SK-N-SH (cell line): ENCODE measurements at regions not wholly inside any gene's neighbourhood (a gene's known extent, or its start where the extent isn't known, plus 50 kb on each side); places are given as distances from the start of the nearest gene placed in this dataset.
"Not testable (repeated sequence)": the region's sequence is repeated elsewhere in the genome, so short reads cannot be mapped to it uniquely, and the experiment has no call there.

Experiments
- CTCF ChIA-PET: fragments of 300-600, 350-600 bp; formaldehyde crosslinking; extraction: SDS; loops from one replicate; lab custom pipeline; 2021; lab: Yijun Ruan, JAX
- POLR2A ChIA-PET: fragments of 350-600 bp; sonication (Branson Sonifier 250); formaldehyde crosslinking; extraction: SDS; loops from one replicate; lab custom pipeline; 2020; ENCODE audit warnings: antibody characterized with exemption, inconsistent platforms; lab: Yijun Ruan, JAX
- DNase-seq: peaks from one replicate; pipeline ENCODE4 v3.0.0; 2012
- H2AFZ ChIP-seq: fragments of 200-600 bp; sonication (generic); 2 replicates; pipeline ENCODE4 v1.8.1; 2016; ENCODE audit warnings: antibody characterized with exemption, mild to moderate bottlenecking, low read depth
- H3F3A ChIP-seq: fragments of 200-600 bp; sonication (generic); replicated peaks from 2 replicates; pipeline ENCODE3; 2016; ENCODE audit warnings: antibody characterized with exemption, mild to moderate bottlenecking; ENCODE audit not compliant: insufficient read depth
- H3K27ac ChIP-seq, 2 experiments: fragments of 200-500 bp in 1 of 2; fragments of 200-600 bp in 1 of 2; sonication (Bioruptor generic) in 1 of 2; sonication (generic), shearing (Covaris generic) in 1 of 2; 2 replicates each; pipeline versions ENCODE4 v1.5.1 to v1.6.1; 2014 to 2016; ENCODE audit warnings: low read depth in 2 of 2, inconsistent platforms in 1 of 2, low read length in 1 of 2, mild to moderate bottlenecking in 1 of 2, mixed read lengths in 1 of 2
- H3K27me3 ChIP-seq: fragments of 200-600 bp; sonication (generic), shearing (Covaris generic); 2 replicates; pipeline ENCODE4 v1.6.1; 2016; ENCODE audit warnings: mixed run types; ENCODE audit not compliant: insufficient read depth
- H3K36me3 ChIP-seq, 2 experiments: fragments of 200-500 bp in 1 of 2; fragments of 200-600 bp in 1 of 2; sonication (Bioruptor generic) in 1 of 2; sonication (generic) in 1 of 2; replicated peaks in 1 of 2; 2 replicates each; pipeline versions ENCODE3 to v1.5.1; 2014 to 2016; ENCODE audit warnings: low read length in 1 of 2, mild to moderate bottlenecking in 1 of 2; ENCODE audit not compliant: insufficient read depth in 2 of 2, control insufficient read depth in 1 of 2
- H3K4me1 ChIP-seq, 2 experiments: fragments of 200-500 bp in 1 of 2; fragments of 200-600 bp in 1 of 2; sonication (Bioruptor generic) in 1 of 2; sonication (generic), shearing (Covaris generic) in 1 of 2; 2 replicates each; pipeline versions ENCODE4 v1.5.1 to v1.6.1; 2014 to 2016; ENCODE audit warnings: low read depth in 1 of 2, low read length in 1 of 2, mixed run types in 1 of 2; ENCODE audit not compliant: insufficient read depth in 2 of 2, control insufficient read depth in 1 of 2
- H3K4me2 ChIP-seq: fragments of 200-600 bp; sonication (generic), shearing (Covaris generic); 2 replicates; pipeline ENCODE4 v1.6.1; 2017; ENCODE audit warnings: mixed run types
- H3K4me3 ChIP-seq, 2 experiments: fragments of 200-500 bp in 1 of 2; fragments of 200-600 bp in 1 of 2; sonication (Bioruptor generic) in 1 of 2; sonication (generic), shearing (Covaris generic) in 1 of 2; 2 replicates each; pipeline versions ENCODE4 v1.5.1 to v1.8.1; 2014 to 2016; ENCODE audit warnings: low read depth in 2 of 2, inconsistent platforms in 1 of 2, low read length in 1 of 2, mild to moderate bottlenecking in 1 of 2, mixed read lengths in 1 of 2, moderate library complexity in 1 of 2
- H3K79me2 ChIP-seq: fragments of 200-600 bp; sonication (generic); 2 replicates; pipeline ENCODE4 v1.8.1; 2017; ENCODE audit warnings: mild to moderate bottlenecking; ENCODE audit not compliant: insufficient read depth
- H3K9ac ChIP-seq: fragments of 200-600 bp; sonication (generic); 2 replicates; pipeline ENCODE4 v1.6.1; 2017; ENCODE audit warnings: mixed run types
- H3K9me2 ChIP-seq: fragments of 200-600 bp; sonication (generic); 2 replicates; pipeline ENCODE4 v1.6.1; 2017; ENCODE audit warnings: mixed run types
- H3K9me3 ChIP-seq: fragments of 200-600 bp; sonication (generic); 2 replicates; pipeline ENCODE4 v1.6.1; 2017; ENCODE audit warnings: mixed run types, mild to moderate bottlenecking, moderate library complexity
- H4K20me1 ChIP-seq: fragments of 200-600 bp; sonication (generic); 2 replicates; pipeline ENCODE4 v1.6.1; 2017; ENCODE audit warnings: mild to moderate bottlenecking, mixed run types; ENCODE audit not compliant: insufficient read depth
- ELF1 ChIP-seq: IDR thresholded peaks from 2 replicates; pipeline ENCODE4 v1.4.0; 2012
- EP300 ChIP-seq, 2 experiments: IDR thresholded peaks; 2 replicates each; pipeline versions ENCODE4 v1.4.0 to v1.6.1; 2012; ENCODE audit warnings: borderline replicate concordance in 1 of 2, low read depth in 1 of 2, low read length in 1 of 2
- FOXJ3 ChIP-seq: sonication (generic); formaldehyde crosslinking; IDR thresholded peaks from 2 replicates; pipeline ENCODE4 v1.5.1; 2020; ENCODE audit warnings: mild to moderate bottlenecking, missing genetic modification reagents
- FOXM1 ChIP-seq: IDR thresholded peaks from 2 replicates; pipeline ENCODE4 v1.4.0; 2012; ENCODE audit warnings: low read depth, mild to moderate bottlenecking
- GABPA ChIP-seq: IDR thresholded peaks from 2 replicates; pipeline ENCODE4 v1.4.0; 2012; ENCODE audit warnings: low read depth, mild to moderate bottlenecking
- GATA2 ChIP-seq: sonication (generic); formaldehyde crosslinking; IDR thresholded peaks from 2 replicates; pipeline ENCODE4 v1.5.0; 2020; ENCODE audit warnings: mild to moderate bottlenecking, missing genetic modification reagents
- MXI1 ChIP-seq: IDR thresholded peaks from 2 replicates; pipeline ENCODE4 v1.6.1; 2012; ENCODE audit warnings: mild to moderate bottlenecking, low read depth, low read length, improper control_type of control experiment
- NFIC ChIP-seq: IDR thresholded peaks from 2 replicates; pipeline ENCODE4 v1.4.0; 2012; ENCODE audit warnings: borderline replicate concordance
- NRF1 ChIP-seq: IDR thresholded peaks from 2 replicates; pipeline ENCODE4 v1.6.1; 2012; ENCODE audit warnings: low read depth, mild to moderate bottlenecking, low read length
- RAD21 ChIP-seq: IDR thresholded peaks from 2 replicates; pipeline ENCODE4 v1.6.1; 2012; ENCODE audit warnings: mild to moderate bottlenecking, low read length
- RCOR1 ChIP-seq: fragments of 150-350 bp; IDR thresholded peaks from 2 replicates; pipeline ENCODE4 v1.6.1; 2017; ENCODE audit warnings: antibody characterized with exemption, low read length
- RFX5 ChIP-seq: IDR thresholded peaks from 2 replicates; pipeline ENCODE4 v1.6.1; 2012; ENCODE audit warnings: mild to moderate bottlenecking, improper control_type of control experiment, low read length
- RXRA ChIP-seq: IDR thresholded peaks from 2 replicates; pipeline ENCODE4 v1.4.0; 2012; ENCODE audit warnings: low read depth, mild to moderate bottlenecking, borderline replicate concordance
- SMC3 ChIP-seq: IDR thresholded peaks from 2 replicates; pipeline ENCODE4 v1.6.1; 2012; ENCODE audit warnings: low read depth, low read length, improper control_type of control experiment
- TAF1 ChIP-seq: IDR thresholded peaks from 2 replicates; pipeline ENCODE4 v1.6.1; 2012; ENCODE audit warnings: low read depth, mild to moderate bottlenecking, low read length, moderate library complexity, borderline replicate concordance
- YY1 ChIP-seq: IDR thresholded peaks from 2 replicates; pipeline ENCODE4 v1.4.0; 2012; ENCODE audit warnings: low read depth, mild to moderate bottlenecking
- WGBS: methylation state at CpG from one replicate; pipeline ENCODE4 v1.1.6; 2017; ENCODE audit warnings: low lambda C conversion rate; 5-methylcytosine and 5-hydroxymethylcytosine counted together
- TF ChIP-seq, protein P1 (sequence below): IDR thresholded peaks from 2 replicates; pipeline ENCODE4 v1.4.0; 2012; ENCODE audit warnings: low read depth, borderline replicate concordance
- TF ChIP-seq, protein P2 (sequence below): fragments of 200-600 bp; sonication (generic); IDR thresholded peaks from 2 replicates; pipeline ENCODE4 v1.6.1; 2017; ENCODE audit warnings: antibody characterized with exemption, mild to moderate bottlenecking, moderate library complexity
- TF ChIP-seq, protein P3 (sequence below): fragments of 150-350 bp; IDR thresholded peaks from 2 replicates; pipeline ENCODE4 v1.6.1; 2017; ENCODE audit warnings: antibody characterized with exemption, low read length, low read depth, borderline replicate concordance
- TF ChIP-seq, protein P4 (sequence below): IDR thresholded peaks from 2 replicates; pipeline ENCODE4 v1.4.0; 2012; ENCODE audit warnings: low read depth, borderline replicate concordance

DNA sequence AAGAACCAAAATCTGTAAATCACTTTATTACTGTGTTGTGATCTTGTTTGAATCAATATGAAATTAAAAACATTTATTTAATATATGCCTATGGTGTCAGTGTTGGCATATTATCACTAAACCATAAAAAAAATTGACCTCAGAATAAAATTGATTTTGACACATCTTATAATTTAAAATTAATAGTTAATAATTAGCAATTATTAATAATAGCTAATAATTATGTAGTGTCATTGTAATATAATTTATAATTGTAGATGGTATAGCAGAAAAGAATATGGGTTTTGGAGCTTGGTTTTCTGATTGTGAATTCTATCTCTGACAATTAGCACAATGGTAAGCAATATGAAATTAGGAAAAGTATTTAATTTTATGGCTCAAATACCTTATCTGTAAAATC lies 89.4 kb upstream of the CNTNAP2 start:
- no peak overlapping the region for H2AFZ ChIP-seq
- no peaks in the 10 kb centered on the region for H3F3A ChIP-seq
- H3K36me3 ChIP-seq, result no peaks in the 10 kb centered on the region
- no peak for DNase-seq
- H3K27me3 ChIP-seq, result no peaks in the 10 kb centered on the region
- H4K20me1 ChIP-seq, result no peaks in the 10 kb centered on the region
- 0 out of 2 replicates have a peak, but pooled peaks cover 5% of the 10 kb centered on the region for H3K9me3 ChIP-seq
- no peaks in the 10 kb centered on the region for H3K4me1 ChIP-seq
- ChIA-PET POLR2A (no interaction called here), CTCF (interaction anchor here (1.3 kb wide), 1 partner anchor 63 kb away, joined by 5 read pairs; no protein-coding TSS in a partner anchor)
- H3K9me2 ChIP-seq, result no peaks in the 10 kb centered on the region
- no peak overlapping the region for H3K9ac ChIP-seq
- no peak overlapping the region for H3K4me3 ChIP-seq
- no peak for TF ChIP-seq RCOR1
- no peak overlapping the region for H3K27ac ChIP-seq
- H3K79me2 ChIP-seq, result no peaks in the 10 kb centered on the region
- no peak overlapping the region for H3K4me2 ChIP-seq

DNA sequence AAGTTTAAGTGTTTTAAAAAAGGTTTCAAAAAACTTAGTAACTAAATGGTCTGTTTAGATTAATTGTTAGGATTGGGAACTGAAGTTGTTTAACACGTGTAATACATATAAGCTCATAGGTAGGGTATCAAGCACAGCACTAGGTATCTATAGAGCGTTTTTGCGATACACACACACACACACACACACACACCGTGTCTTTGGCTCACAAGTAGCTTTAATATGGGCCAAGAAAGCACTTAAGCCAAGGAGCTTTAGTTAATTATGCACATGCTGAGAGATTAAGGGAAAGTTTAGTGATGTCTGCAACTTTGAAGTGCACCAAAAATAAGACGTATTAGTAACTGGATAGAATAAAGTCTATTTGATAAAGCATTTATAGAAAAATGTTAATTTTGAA lies 93.8 kb upstream of the CNTNAP2 start:
- H2AFZ ChIP-seq, result no peak overlapping the region

DNA sequence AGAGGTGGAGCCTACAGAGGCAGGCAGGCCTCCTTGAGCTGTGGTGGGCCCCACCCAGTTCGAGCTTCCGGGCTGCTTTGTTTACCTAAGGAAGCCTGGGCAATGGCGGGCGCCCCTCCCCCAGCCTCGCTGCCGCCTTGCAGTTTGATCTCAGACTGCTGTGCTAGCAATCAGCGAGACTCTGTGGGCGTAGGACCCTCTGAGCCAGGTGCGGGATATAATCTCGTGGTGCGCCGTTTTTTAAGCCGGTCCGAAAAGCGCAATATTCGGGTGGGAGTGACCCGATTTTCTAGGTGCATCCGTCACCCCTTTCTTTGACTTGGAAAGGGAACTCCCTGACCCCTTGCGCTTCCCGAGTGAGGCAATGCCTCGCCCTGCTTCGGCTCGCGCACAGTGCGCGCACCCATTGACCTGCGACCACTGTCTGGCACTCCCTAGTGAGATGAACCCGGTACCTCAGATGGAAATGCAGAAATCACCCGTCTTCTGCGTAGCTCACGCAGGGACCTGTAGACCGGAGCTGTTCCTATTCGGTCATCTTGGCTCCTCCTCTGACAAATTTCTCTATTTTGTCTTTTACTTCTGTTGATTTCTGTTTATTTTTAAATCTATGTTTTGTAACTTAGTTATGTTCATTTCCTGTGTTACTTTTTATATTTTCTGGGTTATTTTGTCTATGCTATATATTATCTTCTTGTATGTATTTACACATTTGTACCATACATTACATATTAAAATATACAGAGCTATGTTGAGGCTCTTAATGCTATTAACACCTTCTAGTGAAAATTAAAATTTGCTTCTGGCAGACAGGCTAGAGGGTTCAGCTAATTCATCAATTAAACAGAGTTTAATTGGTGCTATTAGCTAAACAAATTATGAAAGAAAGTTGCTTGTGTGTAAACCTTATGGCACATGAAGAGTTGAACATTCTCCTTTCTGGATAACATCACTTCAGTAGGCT lies 97.3 kb upstream of the CNTNAP2 start:
- H2AFZ ChIP-seq, H3K27me3 ChIP-seq, H3K4me1 ChIP-seq, H3K27ac ChIP-seq, H4K20me1 ChIP-seq, DNase-seq, POLR2A ChIA-PET, H3K4me3 ChIP-seq, H3K36me3 ChIP-seq, H3K9me2 ChIP-seq, H3K4me2 ChIP-seq, CTCF ChIA-PET, H3K9ac ChIP-seq, H3K79me2 ChIP-seq, H3F3A ChIP-seq, H3K9me3 ChIP-seq: not testable (repeated sequence)
- WGBS, result 59% methylated on average over 29 of the region's 33 CpGs

More for the DNA sequence above, 93.8 kb upstream of the CNTNAP2 start:
- Histone ChIP-seq H3K27me3 (no peaks in the 10 kb centered on the region), H4K20me1 (no peaks in the 10 kb centered on the region), H3F3A (no peaks in the 10 kb centered on the region), H3K4me2 (no peak overlapping the region), H3K79me2 (no peaks in the 10 kb centered on the region), H3K27ac (no peak overlapping the region), H3K9me3 (0 out of 2 replicates have a peak, but pooled peaks cover 5% of the 10 kb centered on the region), H3K4me3 (no peak overlapping the region), H3K36me3 (no peaks in the 10 kb centered on the region), H3K9me2 (no peaks in the 10 kb centered on the region; the same call in 1 of the 2 replicates), H3K9ac (no peak overlapping the region), H3K4me1 (no peaks in the 10 kb centered on the region)
- CTCF ChIA-PET, result no interaction called here
- no peak for TF ChIP-seq GABPA
- TF ChIP-seq NRF1, result no peak
- no peak for TF ChIP-seq RXRA
- TF ChIP-seq MXI1, result no peak
- TF ChIP-seq, protein P1, sequence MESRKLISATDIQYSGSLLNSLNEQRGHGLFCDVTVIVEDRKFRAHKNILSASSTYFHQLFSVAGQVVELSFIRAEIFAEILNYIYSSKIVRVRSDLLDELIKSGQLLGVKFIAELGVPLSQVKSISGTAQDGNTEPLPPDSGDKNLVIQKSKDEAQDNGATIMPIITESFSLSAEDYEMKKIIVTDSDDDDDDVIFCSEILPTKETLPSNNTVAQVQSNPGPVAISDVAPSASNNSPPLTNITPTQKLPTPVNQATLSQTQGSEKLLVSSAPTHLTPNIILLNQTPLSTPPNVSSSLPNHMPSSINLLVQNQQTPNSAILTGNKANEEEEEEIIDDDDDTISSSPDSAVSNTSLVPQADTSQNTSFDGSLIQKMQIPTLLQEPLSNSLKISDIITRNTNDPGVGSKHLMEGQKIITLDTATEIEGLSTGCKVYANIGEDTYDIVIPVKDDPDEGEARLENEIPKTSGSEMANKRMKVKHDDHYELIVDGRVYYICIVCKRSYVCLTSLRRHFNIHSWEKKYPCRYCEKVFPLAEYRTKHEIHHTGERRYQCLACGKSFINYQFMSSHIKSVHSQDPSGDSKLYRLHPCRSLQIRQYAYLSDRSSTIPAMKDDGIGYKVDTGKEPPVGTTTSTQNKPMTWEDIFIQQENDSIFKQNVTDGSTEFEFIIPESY, result no peak
- TF ChIP-seq YY1, result no peak
- no peak for TF ChIP-seq RAD21
- no peak for TF ChIP-seq NFIC
- no peak for TF ChIP-seq FOXM1
- TF ChIP-seq GATA2 (CRISPR knock-in tag), result no peak
- TF ChIP-seq, protein P2, sequence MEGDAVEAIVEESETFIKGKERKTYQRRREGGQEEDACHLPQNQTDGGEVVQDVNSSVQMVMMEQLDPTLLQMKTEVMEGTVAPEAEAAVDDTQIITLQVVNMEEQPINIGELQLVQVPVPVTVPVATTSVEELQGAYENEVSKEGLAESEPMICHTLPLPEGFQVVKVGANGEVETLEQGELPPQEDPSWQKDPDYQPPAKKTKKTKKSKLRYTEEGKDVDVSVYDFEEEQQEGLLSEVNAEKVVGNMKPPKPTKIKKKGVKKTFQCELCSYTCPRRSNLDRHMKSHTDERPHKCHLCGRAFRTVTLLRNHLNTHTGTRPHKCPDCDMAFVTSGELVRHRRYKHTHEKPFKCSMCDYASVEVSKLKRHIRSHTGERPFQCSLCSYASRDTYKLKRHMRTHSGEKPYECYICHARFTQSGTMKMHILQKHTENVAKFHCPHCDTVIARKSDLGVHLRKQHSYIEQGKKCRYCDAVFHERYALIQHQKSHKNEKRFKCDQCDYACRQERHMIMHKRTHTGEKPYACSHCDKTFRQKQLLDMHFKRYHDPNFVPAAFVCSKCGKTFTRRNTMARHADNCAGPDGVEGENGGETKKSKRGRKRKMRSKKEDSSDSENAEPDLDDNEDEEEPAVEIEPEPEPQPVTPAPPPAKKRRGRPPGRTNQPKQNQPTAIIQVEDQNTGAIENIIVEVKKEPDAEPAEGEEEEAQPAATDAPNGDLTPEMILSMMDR, result no peak
- no peak for TF ChIP-seq EP300 (IDR thresholded peaks at IDR 0.05; ENCODE audit: borderline replicate concordance in 1 of 2, low read depth in 1 of 2, low read length in 1 of 2)
- TF ChIP-seq ELF1, result no peak
- no peak for TF ChIP-seq SMC3
- TF ChIP-seq, protein P3, sequence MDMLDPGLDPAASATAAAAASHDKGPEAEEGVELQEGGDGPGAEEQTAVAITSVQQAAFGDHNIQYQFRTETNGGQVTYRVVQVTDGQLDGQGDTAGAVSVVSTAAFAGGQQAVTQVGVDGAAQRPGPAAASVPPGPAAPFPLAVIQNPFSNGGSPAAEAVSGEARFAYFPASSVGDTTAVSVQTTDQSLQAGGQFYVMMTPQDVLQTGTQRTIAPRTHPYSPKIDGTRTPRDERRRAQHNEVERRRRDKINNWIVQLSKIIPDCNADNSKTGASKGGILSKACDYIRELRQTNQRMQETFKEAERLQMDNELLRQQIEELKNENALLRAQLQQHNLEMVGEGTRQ, result no peak
- TF ChIP-seq TAF1, result no peak
- no peak for TF ChIP-seq FOXJ3
- TF ChIP-seq, protein P4, sequence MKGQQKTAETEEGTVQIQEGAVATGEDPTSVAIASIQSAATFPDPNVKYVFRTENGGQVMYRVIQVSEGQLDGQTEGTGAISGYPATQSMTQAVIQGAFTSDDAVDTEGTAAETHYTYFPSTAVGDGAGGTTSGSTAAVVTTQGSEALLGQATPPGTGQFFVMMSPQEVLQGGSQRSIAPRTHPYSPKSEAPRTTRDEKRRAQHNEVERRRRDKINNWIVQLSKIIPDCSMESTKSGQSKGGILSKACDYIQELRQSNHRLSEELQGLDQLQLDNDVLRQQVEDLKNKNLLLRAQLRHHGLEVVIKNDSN, result no peak
- no peak for TF ChIP-seq RFX5
- POLR2A ChIA-PET, result no interaction called here
- DNase-seq, result no peak
- 24% methylated on average over 5 of the region's 5 CpGs for WGBS
